GM20000 (cell line): ENCODE measurements at regions not wholly inside any gene's neighbourhood (a gene's known extent, or its start where the extent isn't known, plus 50 kb on each side); places are given as distances from the start of the nearest gene placed in this dataset.

Experiments used
- DNase-seq: peaks from one replicate; pipeline ENCODE4 v3.0.0; 2012; ENCODE audit warnings: low spot score
- CTCF ChIP-seq: IDR thresholded peaks from 2 replicates; pipeline ENCODE4 v1.5.1; 2012; ENCODE audit warnings: mild to moderate bottlenecking, control low read depth; ENCODE audit errors: extremely low read depth, missing control alignments

DNA sequence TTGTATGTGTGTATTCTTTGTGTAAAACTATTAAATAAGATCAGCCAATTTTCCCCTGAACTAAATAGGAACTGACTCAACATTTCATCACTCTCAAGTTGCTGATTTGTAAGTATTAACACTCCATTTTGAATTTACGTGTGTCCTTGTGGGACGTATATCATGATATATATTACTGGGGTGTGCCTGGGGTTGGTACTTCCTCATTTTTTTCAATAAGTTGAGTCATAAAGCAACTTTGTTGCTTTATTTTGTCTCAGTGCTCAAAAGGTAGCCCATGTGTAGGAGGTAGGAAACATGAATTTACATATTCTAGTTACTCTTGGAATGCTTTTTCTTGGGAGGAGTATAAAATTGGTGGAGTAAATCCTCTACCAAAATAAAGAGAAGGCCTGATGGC is 193.9 kb upstream of the RAG2 start:
- no peak for DNase-seq
- no peak for TF ChIP-seq CTCF

- TF ChIP-seq CTCF: no peak
- no peak for DNase-seq
These were observed 192.5 kb upstream of the RAG2 start for GRCh38 chr11:36790526-36790925.

- TF ChIP-seq CTCF: no peak
- DNase-seq: no peak
These were observed 185.8 kb upstream of the RAG2 start for GRCh38 chr11:36783808-36784207.

DNA sequence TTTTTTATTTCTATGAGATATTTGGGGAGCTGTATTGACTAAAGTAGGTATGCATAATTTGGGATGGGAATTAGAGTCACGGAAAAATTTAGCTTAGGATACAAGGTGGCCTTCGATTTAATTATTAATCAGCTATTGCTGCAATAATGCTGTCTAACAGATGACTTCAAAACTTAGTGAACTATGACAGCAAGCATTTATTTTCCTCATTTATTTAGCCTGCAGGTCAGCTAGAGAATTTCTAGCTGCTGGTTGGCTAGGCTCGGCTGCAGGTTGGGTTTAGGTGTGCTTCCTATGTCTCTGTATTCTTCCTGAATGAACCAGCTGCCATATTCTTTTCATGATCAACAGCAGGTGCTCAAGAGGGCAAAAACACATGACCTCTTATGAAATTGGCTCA is 181.8 kb upstream of the RAG2 start:
- DNase-seq: no peak
- no peak for TF ChIP-seq CTCF

- no peak for DNase-seq
- TF ChIP-seq CTCF: no peak
These were observed 179.3 kb upstream of the RAG2 start for GRCh38 chr11:36777311-36777710.

DNA sequence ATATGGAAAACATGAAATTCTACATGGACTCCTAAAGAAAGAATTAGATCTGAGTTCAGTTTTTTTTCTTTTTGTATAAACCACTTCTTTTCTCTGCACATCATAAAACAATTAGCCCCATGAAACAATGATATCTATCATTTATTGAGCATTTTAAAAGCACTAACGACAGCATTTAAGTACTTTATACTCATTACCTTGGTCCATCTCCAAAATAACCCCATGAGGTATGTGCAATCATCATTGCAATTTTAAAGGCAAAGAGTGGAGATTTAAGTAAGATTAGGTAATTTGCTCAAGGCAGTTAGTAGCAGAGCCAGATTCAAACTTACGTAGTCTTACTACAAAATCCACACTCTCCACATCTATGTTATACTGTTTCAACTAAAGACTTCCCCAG is 177.7 kb upstream of the RAG2 start:
- no peak for DNase-seq
- TF ChIP-seq CTCF: no peak

GRCh38 chr11:36775130-36775529 is 177.1 kb upstream of the RAG2 start:
- no peak for DNase-seq
- TF ChIP-seq CTCF: no peak
